ENCODE measurements at regions not wholly inside any gene's neighbourhood (a gene's known extent, or its start where the extent isn't known, plus 50 kb on each side); places are given as distances from the start of the nearest gene placed in this dataset.
"Not testable (repeated sequence)": the region's sequence is repeated elsewhere in the genome, so short reads cannot be mapped to it uniquely, and the experiment has no call there.

DNA sequence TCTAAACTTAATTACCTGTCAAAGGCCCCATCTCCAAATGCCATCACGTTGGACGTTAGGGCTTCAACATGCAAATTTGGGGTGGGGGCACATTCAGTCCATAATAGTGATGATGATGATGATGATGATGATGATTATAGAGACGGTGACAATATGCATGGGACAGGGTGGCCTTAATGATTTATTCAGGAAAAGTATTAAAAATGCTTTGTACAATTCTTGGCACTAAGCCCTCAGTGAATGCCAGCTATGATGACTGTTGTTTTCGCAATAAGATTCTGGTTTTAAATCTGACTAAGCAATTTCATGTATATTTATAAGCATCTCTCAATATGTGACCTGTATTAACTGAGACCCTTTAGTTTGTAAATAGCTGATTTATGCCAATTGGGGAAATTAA lies 106.3 kb downstream of the C16orf95 start:
- H3K4me1 ChIP-seq (ENCODE audit: insufficient read depth, insufficient read length), result no peaks in the 10 kb centered on the region
- no peak overlapping the region for H3K9ac ChIP-seq (ENCODE audit: insufficient read length, low read depth)
- H3K27me3 ChIP-seq (ENCODE audit: insufficient read depth, insufficient read length), result no peaks in the 10 kb centered on the region
- no peaks in the 10 kb centered on the region for H3K36me3 ChIP-seq (ENCODE audit: insufficient read depth, insufficient read length, low read length)
- no peak for DNase-seq (ENCODE audit: low read depth, low spot score)
- TF ChIP-seq YY1 (IDR thresholded peaks at IDR 0.05; ENCODE audit: insufficient read depth, insufficient read length), result no peak
- TF ChIP-seq ZNF274 (IDR thresholded peaks at IDR 0.05; ENCODE audit: low read depth, low read length), result no peak
- no peak for TF ChIP-seq SUZ12 (IDR thresholded peaks at IDR 0.05; ENCODE audit: extremely low read depth, insufficient read depth, insufficient read length)
- no peak overlapping the region for H3K4me3 ChIP-seq (ENCODE audit: insufficient read length, low read depth)
- H3K9me3 ChIP-seq (ENCODE audit: insufficient read depth, low read length), result peaks cover 16% of the 10 kb centered on the region; the same call in 1 of the 2 replicates

DNA sequence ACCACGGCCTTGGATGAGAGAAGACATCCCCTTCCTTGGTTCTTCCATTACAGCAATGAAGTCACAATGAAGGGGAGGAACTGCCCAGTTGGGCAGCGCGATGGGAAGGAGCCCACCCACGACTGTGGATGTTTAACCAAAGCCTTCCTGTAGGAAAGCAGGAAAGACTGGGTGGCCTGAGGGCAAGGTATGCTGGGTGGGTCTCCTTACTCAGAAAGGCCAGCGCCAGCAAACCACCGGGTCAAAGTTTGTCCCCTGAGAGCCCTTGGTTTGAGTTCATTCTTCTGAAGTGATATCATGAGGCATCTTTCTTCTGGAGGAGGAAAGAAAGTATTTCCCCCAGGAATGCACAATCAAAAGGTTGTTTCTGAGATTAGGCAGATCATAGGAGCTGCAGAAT lies 105.2 kb downstream of the C16orf95 start:
- no peak for TF ChIP-seq YY1 (IDR thresholded peaks at IDR 0.05; ENCODE audit: insufficient read depth, insufficient read length)
- no peak for TF ChIP-seq ZNF274 (IDR thresholded peaks at IDR 0.05; ENCODE audit: low read depth, low read length)
- TF ChIP-seq SUZ12 (IDR thresholded peaks at IDR 0.05; ENCODE audit: extremely low read depth, insufficient read depth, insufficient read length), result no peak
- H3K27me3 ChIP-seq (ENCODE audit: insufficient read depth, insufficient read length), result no peaks in the 10 kb centered on the region
- no peaks in the 10 kb centered on the region for H3K4me1 ChIP-seq (ENCODE audit: insufficient read depth, insufficient read length)
- no peaks in the 10 kb centered on the region for H3K36me3 ChIP-seq (ENCODE audit: insufficient read depth, insufficient read length, low read length)
- DNase-seq (ENCODE audit: low read depth, low spot score), result no peak
- no peak overlapping the region for H3K9ac ChIP-seq (ENCODE audit: insufficient read length, low read depth)
- H3K9me3 ChIP-seq (ENCODE audit: insufficient read depth, low read length), result peaks cover 16% of the 10 kb centered on the region; the same call in 1 of the 2 replicates
- H3K4me3 ChIP-seq (ENCODE audit: insufficient read length, low read depth), result no peak overlapping the region

DNA sequence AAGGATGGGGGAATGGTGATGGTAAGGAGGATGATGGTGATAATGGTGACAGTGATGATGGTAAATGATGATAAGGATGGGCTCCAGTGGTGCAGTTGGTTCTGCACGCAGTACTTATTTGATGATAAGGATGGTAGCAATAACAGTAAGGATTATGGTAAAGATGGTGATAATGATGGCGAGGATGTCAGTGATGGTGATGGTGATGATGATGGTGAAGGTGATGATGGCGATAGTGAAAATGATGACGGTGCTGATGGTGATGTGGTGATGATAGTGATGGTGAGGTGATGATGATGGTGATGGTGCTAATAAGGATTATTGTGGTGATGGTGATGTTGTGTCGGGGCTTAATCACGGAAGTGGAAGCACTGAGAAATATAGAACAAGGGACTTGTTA lies 103.7 kb downstream of the C16orf95 start:
- H3K9me3 ChIP-seq (ENCODE audit: insufficient read depth, low read length), result peaks cover 16% of the 10 kb centered on the region; the same call in 1 of the 2 replicates
- no peak overlapping the region for H3K9ac ChIP-seq (ENCODE audit: insufficient read length, low read depth)
- no peaks in the 10 kb centered on the region for H3K36me3 ChIP-seq (ENCODE audit: insufficient read depth, insufficient read length, low read length)
- DNase-seq (ENCODE audit: low read depth, low spot score), result no peak
- H3K4me3 ChIP-seq (ENCODE audit: insufficient read length, low read depth), result no peak overlapping the region
- no peak for TF ChIP-seq YY1 (IDR thresholded peaks at IDR 0.05; ENCODE audit: insufficient read depth, insufficient read length)
- no peak for TF ChIP-seq SUZ12 (IDR thresholded peaks at IDR 0.05; ENCODE audit: extremely low read depth, insufficient read depth, insufficient read length)
- TF ChIP-seq ZNF274 (IDR thresholded peaks at IDR 0.05; ENCODE audit: low read depth, low read length), result no peak
- no peaks in the 10 kb centered on the region for H3K27me3 ChIP-seq (ENCODE audit: insufficient read depth, insufficient read length)
- H3K4me1 ChIP-seq (ENCODE audit: insufficient read depth, insufficient read length), result no peaks in the 10 kb centered on the region

DNA sequence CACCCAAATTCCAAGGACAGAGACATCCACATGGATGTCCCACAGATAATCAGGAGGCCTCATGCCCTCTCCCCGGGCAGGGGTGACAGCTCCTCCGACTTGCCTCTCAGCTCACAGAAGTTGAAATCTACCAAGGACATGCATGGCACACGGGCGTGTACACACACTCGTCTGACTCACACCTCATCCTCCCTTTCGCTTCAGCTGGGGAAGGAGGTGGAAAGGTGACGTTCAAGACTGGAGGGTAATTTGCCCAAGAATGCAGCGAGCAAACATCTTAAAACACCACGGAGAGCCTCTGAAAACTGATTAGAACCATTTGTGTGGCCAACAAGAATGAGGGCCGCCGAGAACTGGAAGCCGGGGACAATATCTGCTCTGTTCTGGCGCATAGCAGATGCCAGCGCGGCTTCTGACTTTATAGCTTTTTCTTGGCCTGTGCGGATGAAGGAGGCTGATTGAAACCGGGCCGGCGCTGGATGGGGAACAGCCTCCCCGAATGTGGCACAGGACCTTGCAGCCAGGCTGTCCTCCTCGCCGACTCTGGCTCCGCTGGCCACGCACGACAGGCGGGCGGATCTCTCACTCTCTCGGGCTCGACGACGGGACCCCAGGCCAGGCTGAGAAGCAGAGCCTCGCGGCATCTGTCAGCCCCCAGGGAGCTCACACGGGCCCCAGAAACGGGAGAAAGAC lies 100.9 kb downstream of the C16orf95 start:
- peaks cover 16% of the 10 kb centered on the region; the same call in 1 of the 2 replicates for H3K9me3 ChIP-seq (ENCODE audit: insufficient read depth, low read length)
- H3K4me3 ChIP-seq (ENCODE audit: insufficient read length, low read depth), result no peak overlapping the region
- no peaks in the 10 kb centered on the region for H3K36me3 ChIP-seq (ENCODE audit: insufficient read depth, insufficient read length, low read length)
- no peak for DNase-seq (ENCODE audit: low read depth, low spot score)
- H3K27me3 ChIP-seq (ENCODE audit: insufficient read depth, insufficient read length), result no peaks in the 10 kb centered on the region
- TF ChIP-seq SUZ12 (IDR thresholded peaks at IDR 0.05; ENCODE audit: extremely low read depth, insufficient read depth, insufficient read length), result no peak
- TF ChIP-seq YY1 (IDR thresholded peaks at IDR 0.05; ENCODE audit: insufficient read depth, insufficient read length), result no peak
- no peak for TF ChIP-seq ZNF274 (IDR thresholded peaks at IDR 0.05; ENCODE audit: low read depth, low read length)
- H3K9ac ChIP-seq (ENCODE audit: insufficient read length, low read depth), result no peak overlapping the region
- no peaks in the 10 kb centered on the region for H3K4me1 ChIP-seq (ENCODE audit: insufficient read depth, insufficient read length)

DNA sequence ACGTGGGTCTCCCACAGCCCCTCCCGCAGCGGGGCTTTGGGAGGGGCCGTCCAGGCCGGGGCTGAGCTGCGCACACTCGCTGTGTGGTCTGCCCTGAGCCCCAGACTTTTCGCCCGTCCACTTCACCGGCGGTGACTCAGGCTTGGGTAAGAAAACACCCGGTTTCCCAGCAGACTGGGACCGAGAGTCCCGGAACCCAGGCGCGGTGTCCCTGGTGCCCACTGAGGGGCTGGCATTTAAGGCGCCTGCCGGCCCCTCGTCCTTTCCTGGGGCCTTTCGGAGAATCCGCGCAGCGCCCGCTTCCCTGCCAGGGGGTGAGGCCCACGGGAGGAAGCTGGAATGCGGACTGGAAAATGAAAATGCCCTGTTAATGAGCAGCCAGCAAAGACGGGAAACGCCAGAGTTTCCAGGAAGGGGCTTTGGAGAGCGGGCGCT lies 100.3 kb downstream of the C16orf95 start:
- H3K4me1 ChIP-seq (ENCODE audit: insufficient read depth, insufficient read length), result no peaks in the 10 kb centered on the region
- DNase-seq (ENCODE audit: low read depth, low spot score), result no peak
- H3K9ac ChIP-seq (ENCODE audit: insufficient read length, low read depth), result no peak overlapping the region
- H3K27me3 ChIP-seq (ENCODE audit: insufficient read depth, insufficient read length), result no peaks in the 10 kb centered on the region
- H3K4me3 ChIP-seq (ENCODE audit: insufficient read length, low read depth), result no peak overlapping the region
- H3K9me3 ChIP-seq (ENCODE audit: insufficient read depth, low read length), result peaks cover 16% of the 10 kb centered on the region; the same call in 1 of the 2 replicates
- H3K36me3 ChIP-seq (ENCODE audit: insufficient read depth, insufficient read length, low read length), result no peaks in the 10 kb centered on the region
- TF ChIP-seq SUZ12 (IDR thresholded peaks at IDR 0.05; ENCODE audit: extremely low read depth, insufficient read depth, insufficient read length), result no peak
- no peak for TF ChIP-seq ZNF274 (IDR thresholded peaks at IDR 0.05; ENCODE audit: low read depth, low read length)
- no peak for TF ChIP-seq YY1 (IDR thresholded peaks at IDR 0.05; ENCODE audit: insufficient read depth, insufficient read length)

DNA sequence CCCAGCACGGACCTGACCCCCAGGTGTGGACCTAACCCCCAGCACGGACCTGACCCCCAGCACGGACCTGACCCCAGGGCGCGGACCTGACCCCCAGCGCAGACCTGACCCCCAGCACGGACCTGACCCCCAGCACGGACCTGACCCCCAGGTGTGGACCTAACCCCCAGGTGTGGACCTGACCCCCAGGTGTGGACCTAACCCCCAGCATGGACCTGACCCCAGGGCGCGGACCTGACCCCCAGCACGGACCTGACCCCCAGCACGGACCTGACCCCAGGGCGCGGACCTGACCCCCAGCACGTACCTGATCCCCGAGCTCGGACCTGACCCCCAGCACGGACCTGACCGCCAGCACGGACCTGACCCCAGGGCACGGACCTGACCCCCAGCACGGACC lies 99.4 kb downstream of the C16orf95 start:
- H3K9me3 ChIP-seq (ENCODE audit: insufficient read depth, low read length), result peaks cover 16% of the 10 kb centered on the region; the same call in 1 of the 2 replicates
- not testable (repeated sequence) for DNase-seq (ENCODE audit: low read depth, low spot score); H3K4me1 ChIP-seq (ENCODE audit: insufficient read depth, insufficient read length); H3K36me3 ChIP-seq (ENCODE audit: insufficient read depth, insufficient read length, low read length); H3K4me3 ChIP-seq (ENCODE audit: insufficient read length, low read depth); H3K27me3 ChIP-seq (ENCODE audit: insufficient read depth, insufficient read length); H3K9ac ChIP-seq (ENCODE audit: insufficient read length, low read depth)

DNA sequence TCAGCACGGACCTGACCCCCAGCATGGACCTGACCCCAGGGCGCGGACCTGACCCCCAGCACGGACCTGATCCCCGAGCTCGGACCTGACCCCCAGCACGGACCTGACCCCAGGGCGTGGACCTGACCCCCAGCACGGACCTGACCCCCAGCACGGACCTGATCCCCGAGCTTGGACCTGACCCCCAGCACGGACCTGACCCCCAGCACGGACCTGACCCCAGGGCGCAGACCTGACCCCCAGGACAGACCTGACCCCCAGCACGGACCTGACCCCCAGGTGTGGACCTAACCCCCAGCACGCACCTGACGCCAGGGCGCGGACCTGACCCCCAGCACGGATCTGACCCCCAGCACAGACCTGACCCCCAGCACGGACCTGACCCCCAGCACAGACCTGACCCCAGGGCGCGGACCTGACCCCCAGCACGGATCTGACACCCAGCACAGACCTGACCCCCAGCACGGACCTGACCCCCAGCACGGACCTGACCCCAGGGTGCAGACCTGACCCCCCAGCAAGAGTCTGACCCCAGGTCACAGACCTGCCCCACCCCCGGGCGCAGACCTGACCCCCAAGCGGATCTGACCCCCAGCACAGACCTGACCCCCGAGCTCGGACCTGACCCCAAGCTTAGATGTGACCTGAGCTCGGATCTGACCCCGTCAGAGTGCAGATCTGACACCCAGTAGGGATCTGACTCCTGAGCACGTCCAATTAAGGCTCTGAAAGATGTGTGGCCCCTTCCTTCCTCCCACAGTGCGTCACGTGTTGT lies 98.7 kb downstream of the C16orf95 start:
- H3K9ac ChIP-seq (ENCODE audit: insufficient read length, low read depth), result no peak overlapping the region
- H3K27me3 ChIP-seq (ENCODE audit: insufficient read depth, insufficient read length), result no peaks in the 10 kb centered on the region
- no peak overlapping the region for H3K4me3 ChIP-seq (ENCODE audit: insufficient read length, low read depth)
- H3K4me1 ChIP-seq (ENCODE audit: insufficient read depth, insufficient read length), result no peaks in the 10 kb centered on the region
- no peak for DNase-seq (ENCODE audit: low read depth, low spot score)
- no peaks in the 10 kb centered on the region for H3K36me3 ChIP-seq (ENCODE audit: insufficient read depth, insufficient read length, low read length)
- H3K9me3 ChIP-seq (ENCODE audit: insufficient read depth, low read length), result peaks cover 16% of the 10 kb centered on the region; the same call in 1 of the 2 replicates
- TF ChIP-seq ZNF274 (IDR thresholded peaks at IDR 0.05; ENCODE audit: low read depth, low read length) (no peak), SUZ12 (IDR thresholded peaks at IDR 0.05; ENCODE audit: extremely low read depth, insufficient read depth, insufficient read length) (no peak), YY1 (IDR thresholded peaks at IDR 0.05; ENCODE audit: insufficient read depth, insufficient read length) (no peak)
